A172 (cell line): ENCODE measurements at regions not wholly inside any gene's neighbourhood (a gene's known extent, or its start where the extent isn't known, plus 50 kb on each side); places are given as distances from the start of the nearest gene placed in this dataset.

Experiments used
- DNase-seq: peaks from one replicate; pipeline ENCODE4 v3.0.0-alpha.2; 2015; ENCODE audit warnings: low spot score

GRCh38 chr18:76202322-76202721 is 292.7 kb downstream of the ZNF516 start:
- DNase-seq: no peak

GRCh38 chr18:76195601-76196000 is 299.4 kb downstream of the ZNF516 start:
- DNase-seq: no peak

GRCh38 chr18:76188097-76188496 is 306.9 kb downstream of the ZNF516 start:
- DNase-seq: no peak

- DNase-seq: no peak
Observed at GRCh38 chr18:76179257-76179656, 315.8 kb downstream of the ZNF516 start.

- no peak for DNase-seq
Observed at GRCh38 chr18:76177160-76177559, 317.9 kb downstream of the ZNF516 start.

GRCh38 chr18:76174451-76174850 is 320.6 kb downstream of the ZNF516 start:
- DNase-seq: no peak

GRCh38 chr18:76169733-76170132 is 325.3 kb downstream of the ZNF516 start:
- no peak for DNase-seq

GRCh38 chr18:76167845-76168621 is 327.0 kb downstream of the ZNF516 start:
- no peak for DNase-seq

GRCh38 chr18:76167410-76167809 is 327.6 kb downstream of the ZNF516 start:
- DNase-seq: no peak

- no peak for DNase-seq
Observed at GRCh38 chr18:76162886-76163285, 332.2 kb downstream of the ZNF516 start.

- DNase-seq: no peak
Observed at GRCh38 chr18:76161983-76162382, 333.1 kb downstream of the ZNF516 start.

GRCh38 chr18:76153691-76154090 is 341.4 kb downstream of the ZNF516 start:
- no peak for DNase-seq

- no peak for DNase-seq
Observed at GRCh38 chr18:76149734-76150133, 345.3 kb downstream of the ZNF516 start.

- no peak for DNase-seq
Observed at GRCh38 chr18:76149284-76149683, 345.8 kb downstream of the ZNF516 start.

- DNase-seq: no peak
Observed at GRCh38 chr18:76145521-76146376, 349.3 kb downstream of the ZNF516 start.

GRCh38 chr18:76144844-76145243 is 350.2 kb downstream of the ZNF516 start:
- DNase-seq: no peak

GRCh38 chr18:76142611-76143010 is 352.4 kb downstream of the ZNF516 start:
- DNase-seq: no peak

GRCh38 chr18:76139844-76140243 is 355.2 kb downstream of the ZNF516 start:
- DNase-seq: no peak

- DNase-seq: no peak
Observed at GRCh38 chr18:76137216-76137615, 357.8 kb downstream of the ZNF516 start.

GRCh38 chr18:76136701-76137100 is 358.3 kb downstream of the ZNF516 start:
- DNase-seq: no peak

- DNase-seq: no peak
Observed at GRCh38 chr18:76134628-76135027, 360.4 kb downstream of the ZNF516 start.

GRCh38 chr18:76133873-76134272 is 361.2 kb downstream of the ZNF516 start:
- no peak for DNase-seq

GRCh38 chr18:76131738-76132137 is 363.3 kb downstream of the ZNF516 start:
- peak; percentile 1 for DNase-seq
